ENCODE measurements at regions not wholly inside any gene's neighbourhood (a gene's known extent, or its start where the extent isn't known, plus 50 kb on each side); places are given as distances from the start of the nearest gene placed in this dataset.

DNA sequence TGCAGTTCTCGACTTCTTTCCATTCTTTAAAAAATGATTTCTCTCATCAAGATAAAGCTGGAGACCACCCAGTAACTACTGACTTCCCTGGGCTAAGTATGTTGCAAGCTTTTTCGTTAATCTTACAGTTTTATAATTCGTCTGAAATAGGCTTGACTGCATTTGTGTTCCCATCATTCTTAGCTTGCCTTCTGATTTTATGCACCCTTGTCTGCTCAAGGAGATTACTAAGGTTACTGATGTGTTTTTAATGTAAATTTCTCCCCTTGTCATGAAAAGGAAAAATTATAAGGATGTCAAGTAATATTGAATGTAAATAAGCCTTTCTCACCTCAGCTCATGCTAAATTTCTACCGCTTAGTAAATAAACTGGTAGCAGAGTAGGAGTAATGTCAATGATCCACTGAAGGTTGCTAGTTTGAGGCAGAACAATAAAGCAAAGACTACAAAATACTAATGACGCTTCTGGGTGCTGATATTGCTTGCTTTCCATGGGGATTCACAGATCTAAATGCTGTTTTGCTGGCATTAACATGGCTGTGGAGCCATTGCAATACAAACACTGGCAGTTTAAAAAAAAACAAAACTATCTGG, 91.9 kb upstream of the CDH20 start:
- TF ChIP-seq, protein P1, sequence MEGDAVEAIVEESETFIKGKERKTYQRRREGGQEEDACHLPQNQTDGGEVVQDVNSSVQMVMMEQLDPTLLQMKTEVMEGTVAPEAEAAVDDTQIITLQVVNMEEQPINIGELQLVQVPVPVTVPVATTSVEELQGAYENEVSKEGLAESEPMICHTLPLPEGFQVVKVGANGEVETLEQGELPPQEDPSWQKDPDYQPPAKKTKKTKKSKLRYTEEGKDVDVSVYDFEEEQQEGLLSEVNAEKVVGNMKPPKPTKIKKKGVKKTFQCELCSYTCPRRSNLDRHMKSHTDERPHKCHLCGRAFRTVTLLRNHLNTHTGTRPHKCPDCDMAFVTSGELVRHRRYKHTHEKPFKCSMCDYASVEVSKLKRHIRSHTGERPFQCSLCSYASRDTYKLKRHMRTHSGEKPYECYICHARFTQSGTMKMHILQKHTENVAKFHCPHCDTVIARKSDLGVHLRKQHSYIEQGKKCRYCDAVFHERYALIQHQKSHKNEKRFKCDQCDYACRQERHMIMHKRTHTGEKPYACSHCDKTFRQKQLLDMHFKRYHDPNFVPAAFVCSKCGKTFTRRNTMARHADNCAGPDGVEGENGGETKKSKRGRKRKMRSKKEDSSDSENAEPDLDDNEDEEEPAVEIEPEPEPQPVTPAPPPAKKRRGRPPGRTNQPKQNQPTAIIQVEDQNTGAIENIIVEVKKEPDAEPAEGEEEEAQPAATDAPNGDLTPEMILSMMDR (IDR thresholded peaks at IDR 0.05; ENCODE audit: insufficient read depth, low read depth, low read length, missing control alignments) = no peak
- DNase-seq (ENCODE audit: low read depth) = no peak
- H3K4me3 ChIP-seq (ENCODE audit: low read depth, low read length) = no peak overlapping the region

DNA sequence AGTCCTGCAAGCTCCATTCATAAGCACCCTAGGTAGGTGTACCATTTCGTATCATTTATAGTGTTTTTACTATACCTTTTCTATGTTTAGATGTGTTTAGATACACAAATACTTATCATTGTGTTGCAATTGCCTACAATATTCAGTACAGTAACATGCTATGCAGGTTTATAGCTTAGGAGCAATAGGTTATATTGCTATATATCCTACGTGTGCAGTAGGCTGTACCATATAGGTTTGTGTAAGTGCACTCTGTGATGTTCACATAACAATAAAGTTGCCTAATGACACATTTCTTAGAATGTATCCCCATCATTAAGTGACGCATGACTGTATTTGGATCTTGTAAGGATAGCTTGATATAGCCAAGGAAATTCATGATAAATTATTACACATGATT, 88.6 kb upstream of the CDH20 start:
- DNase-seq (ENCODE audit: low read depth) = no peak
- H3K4me3 ChIP-seq (ENCODE audit: low read depth, low read length) = no peak overlapping the region
- TF ChIP-seq, protein P1 (IDR thresholded peaks at IDR 0.05; ENCODE audit: insufficient read depth, low read depth, low read length, missing control alignments) = no peak

DNA sequence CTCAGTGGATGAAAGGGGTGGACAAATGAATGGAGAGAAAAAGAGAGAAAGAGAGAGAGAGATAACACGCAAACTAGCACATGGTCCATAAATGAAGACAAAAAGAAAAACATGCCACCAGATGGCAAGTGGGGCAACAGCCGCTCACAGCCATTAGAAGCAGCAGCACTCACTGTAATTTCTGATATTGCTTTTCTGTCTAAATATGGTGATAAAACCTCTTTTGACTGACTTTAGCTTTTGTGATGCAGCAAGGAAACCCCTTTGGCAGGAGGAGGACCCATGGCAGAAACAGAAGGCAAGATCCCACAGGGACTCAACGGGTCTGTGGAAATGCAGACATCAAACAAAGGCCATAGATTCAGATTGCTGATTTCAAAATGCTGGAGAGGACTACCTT, 88.0 kb upstream of the CDH20 start:
- DNase-seq (ENCODE audit: low read depth) = no peak
- TF ChIP-seq, protein P1 (IDR thresholded peaks at IDR 0.05; ENCODE audit: insufficient read depth, low read depth, low read length, missing control alignments) = no peak
- no peak overlapping the region for H3K4me3 ChIP-seq (ENCODE audit: low read depth, low read length)

DNA sequence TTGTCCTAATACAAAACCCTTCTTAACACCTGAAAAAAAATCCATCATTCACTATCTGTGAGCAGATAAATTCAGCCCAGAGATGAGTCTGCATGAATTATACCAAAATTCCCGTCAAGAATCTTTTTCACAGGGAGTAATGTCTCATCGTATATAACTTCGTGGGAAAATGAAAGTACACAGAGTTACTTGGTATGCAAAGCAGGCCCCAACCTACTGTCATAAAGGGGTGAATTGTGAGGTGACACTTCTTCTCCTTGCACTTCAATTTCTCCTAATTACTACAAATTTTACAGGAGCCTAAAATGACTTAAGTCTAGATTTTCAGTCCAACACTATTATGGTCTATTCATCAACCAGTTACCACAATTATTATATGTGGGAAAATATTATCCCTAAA, 84.6 kb upstream of the CDH20 start:
- H3K4me3 ChIP-seq (ENCODE audit: low read depth, low read length) = no peak overlapping the region
- no peak for DNase-seq (ENCODE audit: low read depth)
- TF ChIP-seq, protein P1 (IDR thresholded peaks at IDR 0.05; ENCODE audit: insufficient read depth, low read depth, low read length, missing control alignments) = no peak

DNA sequence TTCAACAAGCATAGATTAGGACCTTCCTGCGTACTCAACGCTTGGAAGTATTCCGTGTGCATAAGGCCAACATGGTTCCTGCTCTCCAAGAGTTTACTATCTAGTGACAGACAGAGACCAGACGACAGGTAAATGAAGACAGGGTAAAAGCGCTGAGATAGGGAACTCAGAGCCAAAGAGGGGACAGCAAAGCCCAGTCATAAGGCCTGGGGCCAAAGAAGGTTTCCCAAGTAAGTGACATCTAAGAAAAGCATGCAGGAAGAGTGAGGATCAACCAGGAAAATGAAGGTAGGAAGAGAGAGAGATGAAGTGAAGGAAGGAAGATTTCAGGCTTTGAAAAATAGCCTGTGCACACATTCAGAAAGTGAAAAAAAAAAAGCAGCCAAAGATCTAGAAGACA, 76.9 kb upstream of the CDH20 start:
- no peak overlapping the region for H3K4me3 ChIP-seq (ENCODE audit: low read depth, low read length)
- TF ChIP-seq, protein P1 (IDR thresholded peaks at IDR 0.05; ENCODE audit: insufficient read depth, low read depth, low read length, missing control alignments) = no peak
- no peak for DNase-seq (ENCODE audit: low read depth)

DNA sequence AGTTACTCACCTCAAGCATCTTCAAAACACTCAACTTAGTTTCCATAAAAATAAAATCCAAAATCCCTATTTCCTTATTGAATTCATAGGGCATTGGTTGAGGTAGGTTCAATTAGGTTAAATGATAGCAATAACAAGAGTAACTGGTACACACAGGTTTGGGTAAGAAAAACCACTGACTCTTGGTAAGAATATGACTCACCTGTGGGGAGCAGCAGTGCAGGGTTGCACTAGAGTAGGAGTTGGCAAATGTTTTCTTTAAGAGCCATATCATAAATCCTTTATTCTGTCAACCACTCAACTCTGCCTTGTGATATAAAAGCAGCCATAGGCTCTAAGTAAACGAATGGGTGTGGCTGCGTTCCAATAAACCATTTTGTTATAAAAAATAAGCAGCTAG, 71.4 kb upstream of the CDH20 start:
- no peak overlapping the region for H3K4me3 ChIP-seq (ENCODE audit: low read depth, low read length)
- no peak for DNase-seq (ENCODE audit: low read depth)
- TF ChIP-seq, protein P1 (IDR thresholded peaks at IDR 0.05; ENCODE audit: insufficient read depth, low read depth, low read length, missing control alignments) = no peak

DNA sequence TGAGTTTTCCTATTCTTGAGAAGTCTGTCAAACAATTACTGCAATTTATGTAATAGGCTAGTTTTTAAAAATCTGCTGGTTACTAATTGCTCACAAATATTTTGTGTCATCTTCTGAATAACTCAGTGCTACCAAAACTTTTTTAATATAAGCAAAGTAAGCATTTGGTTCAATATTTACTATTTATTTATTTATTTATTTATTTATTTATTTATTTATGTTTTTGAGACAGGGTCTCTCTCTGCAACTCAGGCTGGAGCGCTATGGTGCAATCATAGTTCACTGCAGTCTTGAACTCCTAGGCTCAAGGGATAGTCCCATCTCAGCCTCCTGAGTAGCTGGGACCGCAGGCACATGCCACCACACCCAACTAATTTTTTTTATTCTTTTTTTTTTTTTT, 60.4 kb upstream of the CDH20 start:
- TF ChIP-seq, protein P1 (IDR thresholded peaks at IDR 0.05; ENCODE audit: insufficient read depth, low read depth, low read length, missing control alignments) = no peak
- no peak for DNase-seq (ENCODE audit: low read depth)
- no peak overlapping the region for H3K4me3 ChIP-seq (ENCODE audit: low read depth, low read length)
